ENCODE measurements at regions not wholly inside any gene's neighbourhood (a gene's known extent, or its start where the extent isn't known, plus 50 kb on each side); places are given as distances from the start of the nearest gene placed in this dataset.

- Histone ChIP-seq H3K4me3 (ENCODE audit: low read depth, low read length) (no peak overlapping the region), H3K27me3 (ENCODE audit: control insufficient read depth, insufficient read depth, low read length) (peaks cover 1% of the 10 kb centered on the region; the same call in 1 of the 2 replicates), H3K36me3 (ENCODE audit: control insufficient read depth, insufficient read depth, low read length) (no peaks in the 10 kb centered on the region)
- POLR2A ChIA-PET = no interaction called here
- CTCF ChIA-PET = interaction anchor here (1.1 kb wide), 1 partner anchor 12 kb away, joined by 4 read pairs; no protein-coding TSS in a partner anchor
- TF ChIP-seq CTCF (IDR thresholded peaks at IDR 0.05; ENCODE audit: insufficient read depth, low read depth, low read length) = no peak
- no peak for DNase-seq (ENCODE audit: low read depth)
Measured at GRCh38 chr7:47049234-47049774, 532.6 kb downstream of the TNS3 start.

- no peak for TF ChIP-seq CTCF (IDR thresholded peaks at IDR 0.05; ENCODE audit: insufficient read depth, low read depth, low read length)
- Histone ChIP-seq H3K36me3 (ENCODE audit: control insufficient read depth, insufficient read depth, low read length) (no peaks in the 10 kb centered on the region), H3K27me3 (ENCODE audit: control insufficient read depth, insufficient read depth, low read length) (peaks cover 1% of the 10 kb centered on the region; the same call in 1 of the 2 replicates), H3K4me3 (ENCODE audit: low read depth, low read length) (no peak overlapping the region)
- CTCF ChIA-PET = interaction anchor here (0.6 to 1.3 kb wide), 3 partner anchors 648 to 1129 kb away, joined by 3 read pairs; no protein-coding TSS in a partner anchor
- POLR2A ChIA-PET = no interaction called here
- DNase-seq (ENCODE audit: low read depth) = no peak
Measured at GRCh38 chr7:47047384-47047783, 534.5 kb downstream of the TNS3 start.

GRCh38 chr7:47046949-47047348 is 535.0 kb downstream of the TNS3 start:
- CTCF ChIA-PET = interaction anchor here (0.6 to 1.3 kb wide), 3 partner anchors 648 to 1129 kb away, joined by 3 read pairs; no protein-coding TSS in a partner anchor
- DNase-seq (ENCODE audit: low read depth) = no peak
- H3K27me3 ChIP-seq (ENCODE audit: control insufficient read depth, insufficient read depth, low read length) = peaks cover 1% of the 10 kb centered on the region; the same call in 1 of the 2 replicates
- no peaks in the 10 kb centered on the region for H3K36me3 ChIP-seq (ENCODE audit: control insufficient read depth, insufficient read depth, low read length)
- no peak overlapping the region for H3K4me3 ChIP-seq (ENCODE audit: low read depth, low read length)
- POLR2A ChIA-PET = no interaction called here
- no peak for TF ChIP-seq CTCF (IDR thresholded peaks at IDR 0.05; ENCODE audit: insufficient read depth, low read depth, low read length)

- CTCF ChIA-PET = no interaction called here
- Histone ChIP-seq H3K36me3 (ENCODE audit: control insufficient read depth, insufficient read depth, low read length) (no peaks in the 10 kb centered on the region), H3K27me3 (ENCODE audit: control insufficient read depth, insufficient read depth, low read length) (peaks cover 1% of the 10 kb centered on the region; the same call in 1 of the 2 replicates), H3K4me3 (ENCODE audit: low read depth, low read length) (no peak overlapping the region)
- DNase-seq (ENCODE audit: low read depth) = no peak
- no peak for TF ChIP-seq CTCF (IDR thresholded peaks at IDR 0.05; ENCODE audit: insufficient read depth, low read depth, low read length)
- POLR2A ChIA-PET = no interaction called here
Measured at GRCh38 chr7:47045207-47046051, 536.5 kb downstream of the TNS3 start.

- CTCF ChIA-PET = no interaction called here
- no peak for DNase-seq (ENCODE audit: low read depth)
- POLR2A ChIA-PET = no interaction called here
- no peak for TF ChIP-seq CTCF (IDR thresholded peaks at IDR 0.05; ENCODE audit: insufficient read depth, low read depth, low read length)
- Histone ChIP-seq H3K36me3 (ENCODE audit: control insufficient read depth, insufficient read depth, low read length) (no peaks in the 10 kb centered on the region), H3K4me3 (ENCODE audit: low read depth, low read length) (no peak overlapping the region), H3K27me3 (ENCODE audit: control insufficient read depth, insufficient read depth, low read length) (peaks cover 1% of the 10 kb centered on the region; the same call in 1 of the 2 replicates)
Measured at GRCh38 chr7:47044625-47045024, 537.3 kb downstream of the TNS3 start.
